ENCODE measurements at regions not wholly inside any gene's neighbourhood (a gene's known extent, or its start where the extent isn't known, plus 50 kb on each side); places are given as distances from the start of the nearest gene placed in this dataset.

DNA sequence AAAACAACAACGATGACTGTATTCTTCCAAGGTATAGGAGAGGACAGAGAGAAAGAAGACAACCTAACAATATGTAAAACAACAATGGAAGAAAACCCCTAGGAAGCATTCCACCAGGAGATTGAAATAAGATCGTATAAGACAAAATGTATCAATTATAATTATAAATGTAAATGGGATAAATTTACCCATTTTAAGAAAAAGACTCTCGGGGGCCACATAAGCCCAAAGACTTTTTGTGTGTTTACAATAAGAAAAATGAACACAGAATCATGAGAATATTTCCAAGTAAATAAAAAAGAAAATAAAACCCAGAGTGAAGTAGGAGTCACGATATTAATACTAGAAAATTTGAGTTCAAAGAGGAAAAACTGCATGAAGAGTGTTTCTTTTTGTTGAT lies 126.4 kb downstream of the ASB1 start:
- H3K36me3 ChIP-seq (ENCODE audit: control insufficient read depth, low read depth, low read length), result no peaks in the 10 kb centered on the region
- H3K4me1 ChIP-seq (ENCODE audit: control insufficient read depth, low read depth, low read length), result peaks cover 6% of the 10 kb centered on the region
- no peak overlapping the region for H3K27ac ChIP-seq (ENCODE audit: low read length)
- H3K9ac ChIP-seq (ENCODE audit: low read length), result no peak overlapping the region
- no peaks in the 10 kb centered on the region for H3K9me3 ChIP-seq (ENCODE audit: control insufficient read depth, low read depth, low read length)
- H3K27me3 ChIP-seq (ENCODE audit: control insufficient read depth, insufficient read depth, low read length), result no peaks in the 10 kb centered on the region
- H3K4me3 ChIP-seq (ENCODE audit: low read length), result no peak overlapping the region

DNA sequence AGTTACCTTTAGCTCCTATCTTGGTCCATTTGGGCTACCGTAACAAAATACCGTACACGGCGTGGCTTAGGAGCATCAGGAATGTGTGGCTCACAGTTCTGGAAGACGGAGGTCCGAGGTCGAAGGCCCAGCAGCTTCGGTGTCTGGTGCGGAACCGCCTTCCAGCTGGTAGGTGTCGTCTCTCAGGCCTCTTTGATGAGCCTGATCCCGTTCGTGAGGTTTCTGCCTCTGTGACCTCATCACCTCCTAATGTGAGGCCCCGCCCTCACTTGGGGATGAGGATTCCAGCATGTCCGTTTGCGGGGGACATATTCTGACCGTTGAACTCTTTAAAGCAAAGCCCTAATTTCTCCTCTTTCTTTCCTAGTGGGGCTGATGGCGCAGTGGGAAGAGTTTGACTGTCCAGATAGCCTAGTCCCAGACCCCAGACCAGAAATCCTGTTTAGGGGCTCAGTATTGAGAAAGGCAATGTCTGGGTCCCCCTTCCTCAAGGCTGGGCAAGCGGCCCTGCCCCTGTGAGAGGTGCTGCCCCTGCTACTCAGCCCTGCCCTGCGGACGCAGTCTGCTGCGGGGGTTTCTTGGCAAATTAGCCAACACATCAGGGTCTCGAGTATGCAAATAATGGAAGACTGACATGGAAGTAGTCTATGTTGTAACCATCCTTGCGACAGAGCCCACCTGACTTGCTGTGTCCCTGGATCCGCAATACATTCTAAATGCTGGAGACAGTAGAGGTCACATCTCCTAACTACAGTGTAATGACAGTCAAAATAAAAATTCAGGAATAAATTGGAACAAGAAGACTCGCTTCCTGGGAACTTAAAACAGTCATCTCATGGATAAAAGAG lies 128.0 kb downstream of the ASB1 start:
- peak overlapping the region; percentile 64 for H3K4me3 ChIP-seq (ENCODE audit: low read length)
- H3K36me3 ChIP-seq (ENCODE audit: control insufficient read depth, low read depth, low read length), result no peaks in the 10 kb centered on the region
- H3K27me3 ChIP-seq (ENCODE audit: control insufficient read depth, insufficient read depth, low read length), result no peaks in the 10 kb centered on the region
- H3K27ac ChIP-seq (ENCODE audit: low read length), result no peak overlapping the region
- no peaks in the 10 kb centered on the region for H3K9me3 ChIP-seq (ENCODE audit: control insufficient read depth, low read depth, low read length)
- peak overlapping the region; percentile 57 for H3K9ac ChIP-seq (ENCODE audit: low read length)
- H3K4me1 ChIP-seq (ENCODE audit: control insufficient read depth, low read depth, low read length), result peaks cover 6% of the 10 kb centered on the region

DNA sequence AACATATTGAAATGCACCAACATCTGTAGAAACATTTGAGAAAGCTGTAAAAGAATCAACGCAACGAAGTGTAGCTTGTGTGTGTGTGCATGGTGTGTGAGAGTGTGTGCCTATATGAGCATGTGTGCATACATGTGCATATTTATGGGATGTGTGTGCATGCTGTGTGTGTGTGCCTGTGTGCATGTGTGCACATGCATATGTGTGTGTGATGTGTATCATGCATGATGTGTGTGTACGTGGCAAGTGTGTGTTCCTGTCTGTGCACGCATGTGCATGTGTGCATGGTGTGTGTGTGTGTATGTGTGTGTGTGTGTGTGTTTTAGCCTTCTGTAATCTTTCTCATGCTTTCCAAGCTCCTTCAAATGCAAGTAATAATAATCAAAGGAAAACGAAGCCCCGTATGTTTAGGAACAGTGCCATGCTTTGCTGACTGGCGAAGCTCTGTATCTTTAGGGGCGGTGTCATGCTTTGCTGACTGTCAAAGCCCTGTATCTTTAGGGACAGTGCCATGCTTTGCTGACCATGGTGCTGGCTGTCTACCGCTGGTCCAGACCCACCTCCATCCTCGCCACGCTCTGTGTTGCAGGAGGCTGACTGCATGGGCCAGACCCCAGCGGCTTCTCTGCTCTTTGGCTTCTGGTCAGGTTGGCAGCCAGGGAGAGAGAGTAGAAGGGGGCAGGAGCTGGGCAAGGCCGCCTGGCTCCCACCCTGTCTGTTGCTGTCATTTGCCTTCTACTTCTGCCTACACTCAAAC lies 129.2 kb downstream of the ASB1 start:
- Histone ChIP-seq H3K27me3 (ENCODE audit: control insufficient read depth, insufficient read depth, low read length) (no peaks in the 10 kb centered on the region), H3K36me3 (ENCODE audit: control insufficient read depth, low read depth, low read length) (no peaks in the 10 kb centered on the region), H3K4me3 (ENCODE audit: low read length) (no peak overlapping the region), H3K9ac (ENCODE audit: low read length) (no peak overlapping the region), H3K4me1 (ENCODE audit: control insufficient read depth, low read depth, low read length) (peaks cover 6% of the 10 kb centered on the region), H3K9me3 (ENCODE audit: control insufficient read depth, low read depth, low read length) (no peaks in the 10 kb centered on the region), H3K27ac (ENCODE audit: low read length) (no peak overlapping the region)

- Histone ChIP-seq H3K9ac (ENCODE audit: low read length) (no peak overlapping the region), H3K9me3 (ENCODE audit: control insufficient read depth, low read depth, low read length) (no peaks in the 10 kb centered on the region), H3K4me1 (ENCODE audit: control insufficient read depth, low read depth, low read length) (peaks cover 6% of the 10 kb centered on the region), H3K27me3 (ENCODE audit: control insufficient read depth, insufficient read depth, low read length) (no peaks in the 10 kb centered on the region), H3K4me3 (ENCODE audit: low read length) (no peak overlapping the region), H3K36me3 (ENCODE audit: control insufficient read depth, low read depth, low read length) (no peaks in the 10 kb centered on the region), H3K27ac (ENCODE audit: low read length) (no peak overlapping the region)
These were observed 130.7 kb downstream of the ASB1 start for GRCh38 chr2:238557431-238557830.

GRCh38 chr2:238557936-238558335 lies 131.2 kb downstream of the ASB1 start:
- no peaks in the 10 kb centered on the region for H3K36me3 ChIP-seq (ENCODE audit: control insufficient read depth, low read depth, low read length)
- H3K4me3 ChIP-seq (ENCODE audit: low read length), result no peak overlapping the region
- H3K27me3 ChIP-seq (ENCODE audit: control insufficient read depth, insufficient read depth, low read length), result no peaks in the 10 kb centered on the region
- H3K9me3 ChIP-seq (ENCODE audit: control insufficient read depth, low read depth, low read length), result no peaks in the 10 kb centered on the region
- no peak overlapping the region for H3K9ac ChIP-seq (ENCODE audit: low read length)
- H3K4me1 ChIP-seq (ENCODE audit: control insufficient read depth, low read depth, low read length), result peaks cover 6% of the 10 kb centered on the region
- H3K27ac ChIP-seq (ENCODE audit: low read length), result no peak overlapping the region

- no peaks in the 10 kb centered on the region for H3K9me3 ChIP-seq (ENCODE audit: control insufficient read depth, low read depth, low read length)
- H3K9ac ChIP-seq (ENCODE audit: low read length), result no peak overlapping the region
- no peaks in the 10 kb centered on the region for H3K27me3 ChIP-seq (ENCODE audit: control insufficient read depth, insufficient read depth, low read length)
- H3K4me3 ChIP-seq (ENCODE audit: low read length), result no peak overlapping the region
- H3K4me1 ChIP-seq (ENCODE audit: control insufficient read depth, low read depth, low read length), result peaks cover 6% of the 10 kb centered on the region
- no peak overlapping the region for H3K27ac ChIP-seq (ENCODE audit: low read length)
- H3K36me3 ChIP-seq (ENCODE audit: control insufficient read depth, low read depth, low read length), result no peaks in the 10 kb centered on the region
These were observed 131.9 kb downstream of the ASB1 start for GRCh38 chr2:238558456-238559099.

DNA sequence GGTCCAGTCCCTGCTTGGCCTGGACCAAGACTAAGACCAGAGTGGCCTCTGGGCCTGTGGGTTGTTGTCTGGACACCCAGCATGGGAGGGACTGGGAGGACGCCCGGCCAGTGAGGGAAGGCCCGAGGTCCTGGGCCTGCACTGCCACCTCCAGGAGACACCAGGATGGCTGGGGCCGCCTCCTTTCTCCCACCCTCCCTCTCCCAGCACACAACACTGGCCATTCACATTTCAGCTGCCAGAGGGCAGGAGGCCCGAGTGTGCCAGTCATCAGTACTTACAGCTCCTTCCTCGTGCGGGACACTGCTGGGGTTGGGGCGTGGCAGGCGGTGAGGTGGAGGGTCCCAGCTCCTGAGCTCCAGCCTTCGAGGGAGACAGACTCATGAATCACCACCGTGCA lies 133.5 kb downstream of the ASB1 start:
- Histone ChIP-seq H3K9me3 (ENCODE audit: control insufficient read depth, low read depth, low read length) (no peaks in the 10 kb centered on the region), H3K36me3 (ENCODE audit: control insufficient read depth, low read depth, low read length) (no peaks in the 10 kb centered on the region), H3K4me1 (ENCODE audit: control insufficient read depth, low read depth, low read length) (no peaks in the 10 kb centered on the region), H3K27ac (ENCODE audit: low read length) (no peak overlapping the region), H3K27me3 (ENCODE audit: control insufficient read depth, insufficient read depth, low read length) (no peaks in the 10 kb centered on the region), H3K9ac (ENCODE audit: low read length) (no peak overlapping the region), H3K4me3 (ENCODE audit: low read length) (no peak overlapping the region)

GRCh38 chr2:238561230-238561629 lies 134.5 kb downstream of the ASB1 start:
- H3K4me3 ChIP-seq (ENCODE audit: low read length), result no peak overlapping the region
- no peaks in the 10 kb centered on the region for H3K36me3 ChIP-seq (ENCODE audit: control insufficient read depth, low read depth, low read length)
- H3K4me1 ChIP-seq (ENCODE audit: control insufficient read depth, low read depth, low read length), result no peaks in the 10 kb centered on the region
- H3K27me3 ChIP-seq (ENCODE audit: control insufficient read depth, insufficient read depth, low read length), result no peaks in the 10 kb centered on the region
- H3K9me3 ChIP-seq (ENCODE audit: control insufficient read depth, low read depth, low read length), result no peaks in the 10 kb centered on the region
- H3K27ac ChIP-seq (ENCODE audit: low read length), result no peak overlapping the region
- no peak overlapping the region for H3K9ac ChIP-seq (ENCODE audit: low read length)

DNA sequence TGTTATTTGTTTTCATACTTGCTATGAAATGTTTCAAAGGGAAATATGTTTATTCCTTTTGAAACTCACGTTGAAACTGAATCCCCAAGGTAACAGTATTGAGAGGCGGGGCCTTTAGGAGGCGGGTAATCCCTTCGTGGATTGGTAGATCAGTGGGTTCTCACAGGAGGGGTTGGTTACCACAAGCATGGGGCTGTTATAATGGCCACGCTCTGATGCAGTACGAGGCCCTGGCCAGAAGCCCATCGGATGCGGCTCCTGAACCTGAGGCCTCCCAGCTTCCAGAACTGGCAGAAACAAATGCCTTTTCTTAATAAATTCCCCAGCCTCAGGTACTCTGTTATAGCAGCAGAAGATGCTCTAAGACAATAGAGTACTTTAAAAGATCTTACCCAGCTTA lies 135.7 kb downstream of the ASB1 start:
- no peaks in the 10 kb centered on the region for H3K9me3 ChIP-seq (ENCODE audit: control insufficient read depth, low read depth, low read length)
- H3K27ac ChIP-seq (ENCODE audit: low read length), result no peak overlapping the region
- H3K4me3 ChIP-seq (ENCODE audit: low read length), result no peak overlapping the region
- H3K27me3 ChIP-seq (ENCODE audit: control insufficient read depth, insufficient read depth, low read length), result no peaks in the 10 kb centered on the region
- no peaks in the 10 kb centered on the region for H3K4me1 ChIP-seq (ENCODE audit: control insufficient read depth, low read depth, low read length)
- H3K36me3 ChIP-seq (ENCODE audit: control insufficient read depth, low read depth, low read length), result no peaks in the 10 kb centered on the region
- no peak overlapping the region for H3K9ac ChIP-seq (ENCODE audit: low read length)

DNA sequence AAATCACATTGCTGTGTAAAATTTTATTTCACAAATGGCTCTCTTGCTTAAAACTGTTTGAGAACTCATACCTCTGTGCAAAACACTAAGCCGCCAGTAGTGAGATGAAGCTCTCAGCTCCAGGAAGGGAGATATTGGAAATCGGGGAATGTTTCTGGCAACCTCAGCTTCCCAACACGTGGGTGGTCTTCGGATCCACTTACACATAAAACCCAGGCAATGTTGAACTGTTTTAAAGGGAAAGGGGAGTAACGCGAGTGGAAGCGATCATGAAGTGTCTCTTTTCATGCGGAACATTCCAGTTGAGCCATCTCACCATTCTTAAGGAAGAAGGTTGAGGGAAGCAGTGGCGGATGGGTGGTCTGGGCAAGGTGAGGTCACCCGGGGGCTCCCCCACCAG lies 136.8 kb downstream of the ASB1 start:
- H3K36me3 ChIP-seq (ENCODE audit: control insufficient read depth, low read depth, low read length), result no peaks in the 10 kb centered on the region
- H3K4me3 ChIP-seq (ENCODE audit: low read length), result no peak overlapping the region
- no peak overlapping the region for H3K9ac ChIP-seq (ENCODE audit: low read length)
- no peaks in the 10 kb centered on the region for H3K9me3 ChIP-seq (ENCODE audit: control insufficient read depth, low read depth, low read length)
- no peak overlapping the region for H3K27ac ChIP-seq (ENCODE audit: low read length)
- H3K27me3 ChIP-seq (ENCODE audit: control insufficient read depth, insufficient read depth, low read length), result no peaks in the 10 kb centered on the region
- no peaks in the 10 kb centered on the region for H3K4me1 ChIP-seq (ENCODE audit: control insufficient read depth, low read depth, low read length)

GRCh38 chr2:238564286-238564920 lies 137.7 kb downstream of the ASB1 start:
- Histone ChIP-seq H3K27me3 (ENCODE audit: control insufficient read depth, insufficient read depth, low read length) (no peaks in the 10 kb centered on the region), H3K27ac (ENCODE audit: low read length) (no peak overlapping the region), H3K9ac (ENCODE audit: low read length) (no peak overlapping the region), H3K4me1 (ENCODE audit: control insufficient read depth, low read depth, low read length) (no peaks in the 10 kb centered on the region), H3K4me3 (ENCODE audit: low read length) (no peak overlapping the region), H3K9me3 (ENCODE audit: control insufficient read depth, low read depth, low read length) (no peaks in the 10 kb centered on the region), H3K36me3 (ENCODE audit: control insufficient read depth, low read depth, low read length) (no peaks in the 10 kb centered on the region)
